Neural cell (in vitro differentiated cells): ENCODE measurements at regions not wholly inside any gene's neighbourhood (a gene's known extent, or its start where the extent isn't known, plus 50 kb on each side); places are given as distances from the start of the nearest gene placed in this dataset.

Experiments
- H2AFZ ChIP-seq: fragments of 200-600, 300-800 bp; sonication (generic), shearing (Covaris generic); 2 replicates; pipeline ENCODE4 v1.6.0; 2014; ENCODE audit warnings: low read depth, mild to moderate bottlenecking, antibody characterized with exemption, low read length, moderate library complexity
- H3F3A ChIP-seq: fragments of 200-600 bp; shearing (Covaris generic); 2 replicates; pipeline ENCODE4 v1.6.1; 2016; ENCODE audit warnings: mild to moderate bottlenecking, moderate library complexity, mixed read lengths, antibody characterized with exemption, low read length; ENCODE audit not compliant: insufficient read depth, poor library complexity, severe bottlenecking
- H3K27ac ChIP-seq: fragments of 200-600, 300-800 bp; sonication (generic), shearing (Covaris generic); 2 replicates; pipeline ENCODE4 v1.5.1; 2014; ENCODE audit warnings: mild to moderate bottlenecking, low read length, moderate library complexity
- H3K27me3 ChIP-seq: fragments of 300-800, 200-600 bp; sonication (generic), shearing (Covaris generic); 2 replicates; pipeline ENCODE4 v1.6.0; 2014; ENCODE audit warnings: mild to moderate bottlenecking, low read depth, low read length, moderate library complexity; ENCODE audit not compliant: insufficient read depth
- H3K36me3 ChIP-seq: fragments of 300-800, 200-600 bp; sonication (generic), shearing (Covaris generic); 2 replicates; pipeline ENCODE4 v1.5.1; 2014; ENCODE audit warnings: mild to moderate bottlenecking, antibody characterized with exemption, low read length, moderate library complexity; ENCODE audit not compliant: insufficient read depth
- H3K4me2 ChIP-seq: fragments of 300-800, 200-600 bp; sonication (generic), shearing (Covaris generic); 2 replicates; pipeline ENCODE4 v1.6.0; 2014; ENCODE audit warnings: mild to moderate bottlenecking, low read length
- H3K4me3 ChIP-seq: fragments of 300-800, 200-600 bp; sonication (generic), shearing (Covaris generic); 2 replicates; pipeline ENCODE4 v1.5.1; 2014; ENCODE audit warnings: mild to moderate bottlenecking, low read length, moderate library complexity
- H3K79me2 ChIP-seq: fragments of 200-600 bp; shearing (Covaris generic); replicated peaks from 2 replicates; pipeline ENCODE4 v1.6.0; 2014; ENCODE audit warnings: mild to moderate bottlenecking, low read length, moderate library complexity; ENCODE audit not compliant: insufficient read depth
- H3K9ac ChIP-seq: fragments of 300-800, 200-600 bp; sonication (generic), shearing (Covaris generic); 2 replicates; pipeline ENCODE4 v1.6.1; 2016; ENCODE audit warnings: mild to moderate bottlenecking, low read length, mixed read lengths
- H3K9me2 ChIP-seq: fragments of 200-600 bp; shearing (Covaris generic); 2 replicates; pipeline ENCODE4 v1.6.1; 2016; ENCODE audit warnings: mild to moderate bottlenecking, low read length, mixed read lengths; ENCODE audit not compliant: insufficient read depth
- H3K9me3 ChIP-seq: fragments of 200-600, 300-800 bp; sonication (generic), shearing (Covaris generic); 2 replicates; pipeline ENCODE4 v1.6.1; 2016; ENCODE audit warnings: mild to moderate bottlenecking, mixed run types, low read length, moderate library complexity, mixed read lengths
- H4K20me1 ChIP-seq: fragments of 200-600 bp; shearing (Covaris generic); 2 replicates; pipeline ENCODE4 v1.6.1; 2016; ENCODE audit warnings: mild to moderate bottlenecking, mixed run types; ENCODE audit not compliant: insufficient read depth
- CTCF ChIP-seq: fragments of 450-650 bp; IDR thresholded peaks from 2 replicates; pipeline ENCODE4 v1.5.1; 2014; ENCODE audit warnings: antibody characterized with exemption, mild to moderate bottlenecking, moderate library complexity; ENCODE audit not compliant: poor library complexity, severe bottlenecking
- EP300 ChIP-seq: fragments of 450-650 bp; conservative IDR thresholded peaks from 2 replicates; pipeline ENCODE4 v1.6.1; 2014; ENCODE audit warnings: antibody characterized with exemption, mild to moderate bottlenecking, moderate library complexity; ENCODE audit not compliant: poor library complexity, severe bottlenecking
- EZH2 ChIP-seq: fragments of 200-600, 300-800 bp; shearing (Covaris generic), sonication (generic); IDR thresholded peaks from 2 replicates; pipeline ENCODE4 v1.6.1; 2014; ENCODE audit warnings: antibody characterized with exemption, low read length, borderline replicate concordance, mild to moderate bottlenecking; ENCODE audit not compliant: insufficient read depth, poor library complexity, severe bottlenecking
- MXI1 ChIP-seq: fragments of 450-650 bp; conservative IDR thresholded peaks from 2 replicates; pipeline ENCODE4 v1.6.1; 2014; ENCODE audit warnings: antibody characterized with exemption, mild to moderate bottlenecking; ENCODE audit not compliant: poor library complexity, severe bottlenecking
- POLR2AphosphoS5 ChIP-seq: IDR thresholded peaks from 2 replicates; pipeline ENCODE4 v1.6.1; 2012
- RAD21 ChIP-seq: fragments of 450-650 bp; conservative IDR thresholded peaks from 2 replicates; pipeline ENCODE4 v1.6.1; 2014; ENCODE audit warnings: antibody characterized with exemption, mild to moderate bottlenecking, moderate library complexity
- SMC3 ChIP-seq: fragments of 450-650 bp; conservative IDR thresholded peaks from 2 replicates; pipeline ENCODE4 v1.6.1; 2014; ENCODE audit warnings: antibody characterized with exemption, mild to moderate bottlenecking, moderate library complexity; ENCODE audit not compliant: poor library complexity
- TAF1 ChIP-seq: IDR thresholded peaks from 2 replicates; pipeline ENCODE4 v1.6.1; 2012; ENCODE audit warnings: low read depth
- TF ChIP-seq, protein P1 (sequence below): IDR thresholded peaks from 2 replicates; pipeline ENCODE4 v1.6.1; 2012; ENCODE audit warnings: borderline replicate concordance

GRCh38 chr2:558302-558642, 118.9 kb downstream of the TMEM18 start:
- Histone ChIP-seq H3K9me2 (no peaks in the 10 kb centered on the region), H3K79me2 (no peaks in the 10 kb centered on the region), H3F3A (no peaks in the 10 kb centered on the region), H3K27ac (no peak overlapping the region), H3K9me3 (no peaks in the 10 kb centered on the region), H2AFZ (no peak overlapping the region), H3K4me3 (no peak overlapping the region), H3K36me3 (no peaks in the 10 kb centered on the region), H4K20me1 (no peaks in the 10 kb centered on the region), H3K27me3 (no peaks in the 10 kb centered on the region), H3K4me2 (no peak overlapping the region), H3K9ac (no peak overlapping the region)
- TF ChIP-seq TAF1 (no peak), CTCF (no peak), RAD21 (no peak), MXI1 (no peak), POLR2AphosphoS5 (no peak), EP300 (no peak), SMC3 (no peak), EZH2 (no peak)
- TF ChIP-seq, protein P1, sequence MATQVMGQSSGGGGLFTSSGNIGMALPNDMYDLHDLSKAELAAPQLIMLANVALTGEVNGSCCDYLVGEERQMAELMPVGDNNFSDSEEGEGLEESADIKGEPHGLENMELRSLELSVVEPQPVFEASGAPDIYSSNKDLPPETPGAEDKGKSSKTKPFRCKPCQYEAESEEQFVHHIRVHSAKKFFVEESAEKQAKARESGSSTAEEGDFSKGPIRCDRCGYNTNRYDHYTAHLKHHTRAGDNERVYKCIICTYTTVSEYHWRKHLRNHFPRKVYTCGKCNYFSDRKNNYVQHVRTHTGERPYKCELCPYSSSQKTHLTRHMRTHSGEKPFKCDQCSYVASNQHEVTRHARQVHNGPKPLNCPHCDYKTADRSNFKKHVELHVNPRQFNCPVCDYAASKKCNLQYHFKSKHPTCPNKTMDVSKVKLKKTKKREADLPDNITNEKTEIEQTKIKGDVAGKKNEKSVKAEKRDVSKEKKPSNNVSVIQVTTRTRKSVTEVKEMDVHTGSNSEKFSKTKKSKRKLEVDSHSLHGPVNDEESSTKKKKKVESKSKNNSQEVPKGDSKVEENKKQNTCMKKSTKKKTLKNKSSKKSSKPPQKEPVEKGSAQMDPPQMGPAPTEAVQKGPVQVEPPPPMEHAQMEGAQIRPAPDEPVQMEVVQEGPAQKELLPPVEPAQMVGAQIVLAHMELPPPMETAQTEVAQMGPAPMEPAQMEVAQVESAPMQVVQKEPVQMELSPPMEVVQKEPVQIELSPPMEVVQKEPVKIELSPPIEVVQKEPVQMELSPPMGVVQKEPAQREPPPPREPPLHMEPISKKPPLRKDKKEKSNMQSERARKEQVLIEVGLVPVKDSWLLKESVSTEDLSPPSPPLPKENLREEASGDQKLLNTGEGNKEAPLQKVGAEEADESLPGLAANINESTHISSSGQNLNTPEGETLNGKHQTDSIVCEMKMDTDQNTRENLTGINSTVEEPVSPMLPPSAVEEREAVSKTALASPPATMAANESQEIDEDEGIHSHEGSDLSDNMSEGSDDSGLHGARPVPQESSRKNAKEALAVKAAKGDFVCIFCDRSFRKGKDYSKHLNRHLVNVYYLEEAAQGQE = no peak

DNA sequence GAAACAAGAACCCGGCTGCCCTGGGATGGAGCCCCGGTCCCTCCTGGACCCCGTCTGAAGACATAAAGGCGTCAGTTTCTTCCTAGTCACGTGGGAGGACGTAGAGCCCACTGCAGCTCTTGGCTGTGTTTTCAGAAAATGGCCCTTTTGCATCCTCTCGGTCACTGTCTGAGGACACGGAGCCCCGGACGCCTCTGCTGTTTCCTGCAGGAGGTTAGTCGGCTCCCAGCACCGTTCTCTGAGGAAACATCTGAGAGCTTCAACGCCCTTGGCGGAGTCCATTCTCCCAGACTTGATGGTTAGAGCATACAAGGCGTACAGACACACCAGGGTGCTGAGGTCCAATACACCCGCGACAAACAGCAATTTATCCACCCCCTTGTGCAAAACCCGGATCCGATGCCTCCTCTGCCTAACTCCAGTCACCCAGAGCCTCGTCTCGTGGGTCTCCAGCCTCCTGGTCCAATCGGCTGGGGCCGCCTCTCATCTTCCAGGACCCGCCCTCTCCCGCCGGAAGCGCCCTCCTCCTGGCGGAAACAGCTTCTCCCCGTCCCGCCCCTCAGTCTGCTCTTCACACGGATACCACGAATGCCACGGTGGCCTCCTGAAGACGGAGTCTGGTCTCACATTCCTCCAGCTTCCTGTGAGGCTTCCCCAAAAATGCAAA, 119.4 kb downstream of the TMEM18 start:
- H3K4me2 ChIP-seq = no peak overlapping the region
- no peaks in the 10 kb centered on the region for H3K9me2 ChIP-seq
- H3K9me3 ChIP-seq = no peaks in the 10 kb centered on the region
- no peak overlapping the region for H2AFZ ChIP-seq
- no peaks in the 10 kb centered on the region for H3K36me3 ChIP-seq
- no peak overlapping the region for H3K9ac ChIP-seq
- TF ChIP-seq SMC3 (no peak), RAD21 (no peak), POLR2AphosphoS5 (no peak), EZH2 (no peak), TAF1 (no peak), CTCF (no peak), MXI1 (no peak), EP300 (no peak)
- TF ChIP-seq, protein P1 = no peak
- no peak overlapping the region for H3K27ac ChIP-seq
- no peaks in the 10 kb centered on the region for H3K79me2 ChIP-seq
- no peak overlapping the region for H3K4me3 ChIP-seq
- H3F3A ChIP-seq = no peaks in the 10 kb centered on the region
- no peaks in the 10 kb centered on the region for H4K20me1 ChIP-seq
- no peaks in the 10 kb centered on the region for H3K27me3 ChIP-seq
